ENCODE measurements at regions not wholly inside any gene's neighbourhood (a gene's known extent, or its start where the extent isn't known, plus 50 kb on each side); places are given as distances from the start of the nearest gene placed in this dataset.

- no peak for TF ChIP-seq CTCF (IDR thresholded peaks at IDR 0.05; ENCODE audit: low read depth, low read length, missing control alignments)
- H3K4me3 ChIP-seq (replicated peaks; ENCODE audit: low read depth, low read length): no peak overlapping the region
- no peak for DNase-seq (ENCODE audit: extremely low read depth, low read depth)
These were observed 301.1 kb upstream of the AJAP1 start for GRCh38 chr1:4353090-4353856.

- no peak for TF ChIP-seq CTCF (IDR thresholded peaks at IDR 0.05; ENCODE audit: low read depth, low read length, missing control alignments)
- H3K4me3 ChIP-seq (replicated peaks; ENCODE audit: low read depth, low read length): no peak overlapping the region
- DNase-seq (ENCODE audit: extremely low read depth, low read depth): no peak
These were observed 298.6 kb upstream of the AJAP1 start for GRCh38 chr1:4355839-4356238.

- no peak overlapping the region for H3K4me3 ChIP-seq (replicated peaks; ENCODE audit: low read depth, low read length)
- DNase-seq (ENCODE audit: extremely low read depth, low read depth): no peak
- TF ChIP-seq CTCF (IDR thresholded peaks at IDR 0.05; ENCODE audit: low read depth, low read length, missing control alignments): no peak
These were observed 291.9 kb upstream of the AJAP1 start for GRCh38 chr1:4362314-4363044.

GRCh38 chr1:4366091-4366490 is 288.3 kb upstream of the AJAP1 start:
- no peak for TF ChIP-seq CTCF (IDR thresholded peaks at IDR 0.05; ENCODE audit: low read depth, low read length, missing control alignments)
- no peak for DNase-seq (ENCODE audit: extremely low read depth, low read depth)
- no peak overlapping the region for H3K4me3 ChIP-seq (replicated peaks; ENCODE audit: low read depth, low read length)

- no peak for DNase-seq (ENCODE audit: extremely low read depth, low read depth)
- H3K4me3 ChIP-seq (replicated peaks; ENCODE audit: low read depth, low read length): no peak overlapping the region
- no peak for TF ChIP-seq CTCF (IDR thresholded peaks at IDR 0.05; ENCODE audit: low read depth, low read length, missing control alignments)
These were observed 287.1 kb upstream of the AJAP1 start for GRCh38 chr1:4367230-4367777.

GRCh38 chr1:4369335-4369734 is 285.1 kb upstream of the AJAP1 start:
- no peak overlapping the region for H3K4me3 ChIP-seq (replicated peaks; ENCODE audit: low read depth, low read length)
- TF ChIP-seq CTCF (IDR thresholded peaks at IDR 0.05; ENCODE audit: low read depth, low read length, missing control alignments): no peak
- no peak for DNase-seq (ENCODE audit: extremely low read depth, low read depth)

Measured in HFF-Myc (cell line).